ENCODE measurements at regions not wholly inside any gene's neighbourhood (a gene's known extent, or its start where the extent isn't known, plus 50 kb on each side); places are given as distances from the start of the nearest gene placed in this dataset.

- DNase-seq, result peak; percentile 69
Observed at GRCh38 chr13:33723772-33724435, 94.0 kb upstream of the RFC3 start.

GRCh38 chr13:33725340-33725739 is 92.6 kb upstream of the RFC3 start:
- DNase-seq, result no peak

GRCh38 chr13:33727297-33728083 is 90.5 kb upstream of the RFC3 start:
- no peak for DNase-seq

GRCh38 chr13:33728271-33729037 is 89.5 kb upstream of the RFC3 start:
- DNase-seq, result no peak

- no peak for DNase-seq
Observed at GRCh38 chr13:33730147-33730546, 87.8 kb upstream of the RFC3 start.

- DNase-seq, result no peak
Observed at GRCh38 chr13:33730619-33731018, 87.3 kb upstream of the RFC3 start.

- no peak for DNase-seq
Observed at GRCh38 chr13:33735276-33735675, 82.7 kb upstream of the RFC3 start.

GRCh38 chr13:33739254-33739653 is 78.7 kb upstream of the RFC3 start:
- no peak for DNase-seq

- DNase-seq, result no peak
Observed at GRCh38 chr13:33740134-33740538, 77.8 kb upstream of the RFC3 start.

- no peak for DNase-seq
Observed at GRCh38 chr13:33742321-33742720, 75.6 kb upstream of the RFC3 start.

- DNase-seq, result no peak
Observed at GRCh38 chr13:33743438-33744368, 74.2 kb upstream of the RFC3 start.

GRCh38 chr13:33744589-33745369 is 73.2 kb upstream of the RFC3 start:
- peak; percentile 79 for DNase-seq

GRCh38 chr13:33745370-33746324 is 72.3 kb upstream of the RFC3 start:
- peak; percentile 96 for DNase-seq

GRCh38 chr13:33746867-33747266 is 71.1 kb upstream of the RFC3 start:
- no peak for DNase-seq

- no peak for DNase-seq
Observed at GRCh38 chr13:33751151-33751550, 66.8 kb upstream of the RFC3 start.

- no peak for DNase-seq
Observed at GRCh38 chr13:33752094-33752493, 65.9 kb upstream of the RFC3 start.

GRCh38 chr13:33752597-33752996 is 65.4 kb upstream of the RFC3 start:
- DNase-seq, result no peak

- DNase-seq, result no peak
Observed at GRCh38 chr13:33756929-33757328, 61.0 kb upstream of the RFC3 start.

GRCh38 chr13:33757713-33758112 is 60.2 kb upstream of the RFC3 start:
- no peak for DNase-seq

- DNase-seq, result no peak
Observed at GRCh38 chr13:33758113-33758512, 59.8 kb upstream of the RFC3 start.

- DNase-seq, result peak; percentile 84
Observed at GRCh38 chr13:33761740-33762139, 56.2 kb upstream of the RFC3 start.
